ENCODE measurements at regions not wholly inside any gene's neighbourhood (a gene's known extent, or its start where the extent isn't known, plus 50 kb on each side); places are given as distances from the start of the nearest gene placed in this dataset.

- DNase-seq (no peak), ATAC-seq (no peak)
- Histone ChIP-seq H3K9me3 (no peaks in the 10 kb centered on the region), H3K4me1 (no peaks in the 10 kb centered on the region), H3K27me3 (no peaks in the 10 kb centered on the region), H3K4me3 (no peak overlapping the region), H3K36me3 (no peaks in the 10 kb centered on the region), H3K27ac (no peak overlapping the region)
- WGBS, 4 donors: 64 to 86% (median 75%) methylated on average over 1 of the region's 1 CpG
- intact Hi-C loops (cut with DNase I): no loop called here
- no peak for TF ChIP-seq POLR2A (IDR thresholded peaks at IDR 0.05)
- TF ChIP-seq, protein P1, sequence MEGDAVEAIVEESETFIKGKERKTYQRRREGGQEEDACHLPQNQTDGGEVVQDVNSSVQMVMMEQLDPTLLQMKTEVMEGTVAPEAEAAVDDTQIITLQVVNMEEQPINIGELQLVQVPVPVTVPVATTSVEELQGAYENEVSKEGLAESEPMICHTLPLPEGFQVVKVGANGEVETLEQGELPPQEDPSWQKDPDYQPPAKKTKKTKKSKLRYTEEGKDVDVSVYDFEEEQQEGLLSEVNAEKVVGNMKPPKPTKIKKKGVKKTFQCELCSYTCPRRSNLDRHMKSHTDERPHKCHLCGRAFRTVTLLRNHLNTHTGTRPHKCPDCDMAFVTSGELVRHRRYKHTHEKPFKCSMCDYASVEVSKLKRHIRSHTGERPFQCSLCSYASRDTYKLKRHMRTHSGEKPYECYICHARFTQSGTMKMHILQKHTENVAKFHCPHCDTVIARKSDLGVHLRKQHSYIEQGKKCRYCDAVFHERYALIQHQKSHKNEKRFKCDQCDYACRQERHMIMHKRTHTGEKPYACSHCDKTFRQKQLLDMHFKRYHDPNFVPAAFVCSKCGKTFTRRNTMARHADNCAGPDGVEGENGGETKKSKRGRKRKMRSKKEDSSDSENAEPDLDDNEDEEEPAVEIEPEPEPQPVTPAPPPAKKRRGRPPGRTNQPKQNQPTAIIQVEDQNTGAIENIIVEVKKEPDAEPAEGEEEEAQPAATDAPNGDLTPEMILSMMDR (IDR thresholded peaks at IDR 0.05): no peak
Measured at GRCh38 chr2:155908567-155908966, 424.0 kb downstream of the NR4A2 start.

DNA sequence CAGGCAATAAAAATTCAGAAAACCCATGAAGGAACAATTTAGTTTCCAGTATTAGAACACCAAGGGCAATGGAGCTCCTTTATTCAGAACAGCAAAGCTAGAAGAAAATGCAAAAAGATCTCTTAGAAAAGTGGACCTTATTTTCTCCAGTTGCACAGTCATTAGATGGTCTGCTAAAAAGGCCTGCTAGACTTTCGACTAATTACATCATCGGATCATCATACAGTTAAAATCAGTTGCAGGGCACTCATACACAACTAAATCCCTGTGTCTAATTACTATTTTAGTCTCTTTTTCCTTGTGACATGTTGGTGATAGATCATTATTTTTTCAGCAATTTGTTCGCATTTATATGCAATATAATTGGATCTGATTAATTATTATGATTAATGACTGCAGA lies 425.3 kb downstream of the NR4A2 start:
- WGBS, 4 donors: 84 to 90% (median 87%) methylated on average over 3 of the region's 3 CpGs
- no peak for TF ChIP-seq POLR2A (IDR thresholded peaks at IDR 0.05)
- TF ChIP-seq, protein P1 (IDR thresholded peaks at IDR 0.05): no peak
- H3K27me3 ChIP-seq: no peaks in the 10 kb centered on the region
- DNase-seq (no peak), ATAC-seq (no peak)
- no peak overlapping the region for H3K4me3 ChIP-seq
- no peaks in the 10 kb centered on the region for H3K4me1 ChIP-seq
- no peaks in the 10 kb centered on the region for H3K9me3 ChIP-seq
- no peaks in the 10 kb centered on the region for H3K36me3 ChIP-seq
- H3K27ac ChIP-seq: no peak overlapping the region
- intact Hi-C loops (cut with DNase I): no loop called here

DNA sequence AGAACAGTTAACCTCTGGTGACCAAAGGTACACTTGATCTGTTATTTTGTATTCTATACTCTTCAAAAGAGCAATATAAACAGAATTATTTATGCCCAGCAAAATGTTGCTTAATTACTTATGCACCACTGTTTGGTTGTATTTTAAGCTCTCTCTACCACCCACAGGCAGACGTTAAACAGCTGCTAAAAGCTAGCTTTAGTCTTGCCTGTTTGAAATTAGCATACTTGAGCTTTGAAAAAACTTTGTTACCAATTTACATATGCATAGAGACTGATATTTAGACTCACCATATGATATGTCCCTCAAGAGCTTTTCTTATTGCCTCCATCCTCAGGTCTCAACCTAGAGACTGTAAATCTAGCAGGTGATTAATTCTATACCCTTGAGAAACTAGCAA lies 426.9 kb downstream of the NR4A2 start:
- TF ChIP-seq, protein P1 (IDR thresholded peaks at IDR 0.05): no peak
- no peak for TF ChIP-seq POLR2A (IDR thresholded peaks at IDR 0.05)
- H3K27ac ChIP-seq: no peak overlapping the region
- WGBS, 4 donors: 6 to 27% (median 16%) methylated on average over 1 of the region's 1 CpG

DNA sequence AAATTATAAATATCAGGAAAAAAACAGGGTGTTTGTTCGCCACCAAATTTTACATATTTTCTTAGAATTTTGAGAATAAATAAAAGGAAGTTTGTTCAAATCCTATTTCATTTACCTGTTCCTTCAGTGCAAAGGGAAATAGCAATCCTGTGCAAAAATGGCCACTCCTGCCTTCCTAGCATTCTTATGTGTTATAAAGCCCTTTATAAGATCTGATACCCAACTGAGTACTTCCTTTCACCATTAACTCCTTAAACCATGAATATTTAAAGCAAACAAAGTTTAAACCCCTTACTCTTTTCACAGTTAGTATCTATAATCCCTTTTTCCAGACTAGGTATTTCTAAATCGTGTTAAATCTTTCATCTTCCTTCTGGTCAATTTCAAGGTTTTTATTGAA lies 427.8 kb downstream of the NR4A2 start:
- no peak for ATAC-seq
- TF ChIP-seq, protein P1 (IDR thresholded peaks at IDR 0.05): no peak
- TF ChIP-seq POLR2A (IDR thresholded peaks at IDR 0.05): no peak
- H3K36me3 ChIP-seq: no peaks in the 10 kb centered on the region
- no peaks in the 10 kb centered on the region for H3K4me1 ChIP-seq
- no peak for DNase-seq
- H3K27me3 ChIP-seq: no peaks in the 10 kb centered on the region
- no peak overlapping the region for H3K27ac ChIP-seq
- intact Hi-C loops (cut with DNase I): no loop called here
- H3K9me3 ChIP-seq: no peaks in the 10 kb centered on the region
- 58 to 66% (median 62%) methylated on average over 2 of the region's 2 CpGs for WGBS, 4 donors
- no peak overlapping the region for H3K4me3 ChIP-seq

More for the DNA sequence above, 426.9 kb downstream of the NR4A2 start:
- Histone ChIP-seq H3K36me3 (no peaks in the 10 kb centered on the region), H3K4me1 (no peaks in the 10 kb centered on the region), H3K4me3 (no peak overlapping the region), H3K27me3 (no peaks in the 10 kb centered on the region), H3K9me3 (no peaks in the 10 kb centered on the region)
- intact Hi-C loops (cut with DNase I): no loop called here
- ATAC-seq: no peak
- DNase-seq: no peak

All from heart left ventricle (tissue), 16 donors.